ENCODE measurements at regions not wholly inside any gene's neighbourhood (a gene's known extent, or its start where the extent isn't known, plus 50 kb on each side); places are given as distances from the start of the nearest gene placed in this dataset.

GRCh38 chr4:36532670-36533379 lies 251.4 kb downstream of the DTHD1 start:
- no peak for TF ChIP-seq CTCF (IDR thresholded peaks at IDR 0.05; ENCODE audit: extremely low read depth, insufficient read depth, missing control alignments)
- no peak for DNase-seq (ENCODE audit: low spot score)
- in situ Hi-C loops (cut with MboI; ENCODE audit: low pct_unique_long_range_greater_than_20kb, low sequenced_read_pairs, unreplicated experiment), result no loop called here

- no peak for DNase-seq (ENCODE audit: low spot score)
- no peak for TF ChIP-seq CTCF (IDR thresholded peaks at IDR 0.05; ENCODE audit: extremely low read depth, insufficient read depth, missing control alignments)
- in situ Hi-C loops (cut with MboI; ENCODE audit: low pct_unique_long_range_greater_than_20kb, low sequenced_read_pairs, unreplicated experiment), result no loop called here
These were observed 252.5 kb downstream of the DTHD1 start for GRCh38 chr4:36533944-36534343.

GRCh38 chr4:36547383-36547782 lies 266.0 kb downstream of the DTHD1 start:
- DNase-seq (ENCODE audit: low spot score), result no peak
- no peak for TF ChIP-seq CTCF (IDR thresholded peaks at IDR 0.05; ENCODE audit: extremely low read depth, insufficient read depth, missing control alignments)
- in situ Hi-C loops (cut with MboI; ENCODE audit: low pct_unique_long_range_greater_than_20kb, low sequenced_read_pairs, unreplicated experiment), result no loop called here

- DNase-seq (ENCODE audit: low spot score), result no peak
- no peak for TF ChIP-seq CTCF (IDR thresholded peaks at IDR 0.05; ENCODE audit: extremely low read depth, insufficient read depth, missing control alignments)
- in situ Hi-C loops (cut with MboI; ENCODE audit: low pct_unique_long_range_greater_than_20kb, low sequenced_read_pairs, unreplicated experiment), result no loop called here
These were observed 267.8 kb downstream of the DTHD1 start for GRCh38 chr4:36549252-36549651.

GRCh38 chr4:36549992-36550391 lies 268.6 kb downstream of the DTHD1 start:
- no peak for TF ChIP-seq CTCF (IDR thresholded peaks at IDR 0.05; ENCODE audit: extremely low read depth, insufficient read depth, missing control alignments)

GRCh38 chr4:36551697-36552214 lies 270.3 kb downstream of the DTHD1 start:
- DNase-seq (ENCODE audit: low spot score), result peak; percentile 7
- in situ Hi-C loops (cut with MboI; ENCODE audit: low pct_unique_long_range_greater_than_20kb, low sequenced_read_pairs, unreplicated experiment), result no loop called here
- TF ChIP-seq CTCF (IDR thresholded peaks at IDR 0.05; ENCODE audit: extremely low read depth, insufficient read depth, missing control alignments), result no peak

More at GRCh38 chr4:36549992-36550391, 268.6 kb downstream of the DTHD1 start:
- in situ Hi-C loops (cut with MboI; ENCODE audit: low pct_unique_long_range_greater_than_20kb, low sequenced_read_pairs, unreplicated experiment), result no loop called here
- DNase-seq (ENCODE audit: low spot score), result no peak
